ENCODE measurements at regions not wholly inside any gene's neighbourhood (a gene's known extent, or its start where the extent isn't known, plus 50 kb on each side); places are given as distances from the start of the nearest gene placed in this dataset.
"Not testable (repeated sequence)": the region's sequence is repeated elsewhere in the genome, so short reads cannot be mapped to it uniquely, and the experiment has no call there.

DNA sequence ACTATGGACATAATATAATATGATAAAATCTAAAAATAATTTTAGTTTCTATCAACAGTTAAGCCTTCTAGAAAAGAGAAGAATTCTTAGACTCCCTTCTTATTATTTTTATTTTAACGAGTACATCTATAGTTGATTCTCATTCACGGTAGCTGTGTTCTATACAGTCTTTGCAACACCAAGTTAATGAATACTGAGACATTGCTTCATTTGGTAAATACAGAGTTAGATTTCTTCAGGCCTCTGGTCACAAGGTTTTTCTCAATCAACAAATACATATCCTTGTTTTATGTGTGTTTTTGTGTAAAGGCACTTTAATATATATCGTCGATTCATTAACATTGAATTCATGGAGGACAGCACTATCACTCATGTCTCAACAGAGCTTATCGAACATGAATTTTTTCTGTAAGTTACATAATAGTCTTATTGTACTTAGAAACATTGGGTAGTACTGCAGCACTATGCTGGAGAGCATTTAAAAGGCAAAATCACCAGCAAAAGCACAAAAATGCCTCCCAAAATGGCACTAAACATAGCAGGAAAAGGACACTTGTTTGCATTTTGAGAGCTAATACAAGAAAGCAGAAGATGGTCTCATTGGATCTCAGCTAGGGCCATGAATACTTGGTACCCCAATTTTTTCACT, 239.0 kb downstream of the FGF10 start:
- no peak overlapping the region for H2BK5ac ChIP-seq (ENCODE audit: insufficient read length, low read length)
- no peak overlapping the region for H3K4me2 ChIP-seq (ENCODE audit: insufficient read depth, insufficient read length, low read length)
- H3T11ph ChIP-seq (ENCODE audit: low read length): no peak overlapping the region
- Mint-ChIP-seq H3K27ac (no peak overlapping the region), H3K9me3 (peaks cover 6 to 13% of the 10 kb centered on the region in 2 experiments), H3K4me3 (no peak overlapping the region), H3K36me3 (ENCODE audit: insufficient read depth in 1 of 3, low read depth in 3 of 3) (peaks cover 2 to 10% (median 9%) of the 10 kb centered on the region in 3 experiments; a peak in 3 of 7 replicates), H3K4me1 (peaks cover 10 to 16% of the 10 kb centered on the region in 2 experiments), H3K27me3 (ENCODE audit: low read depth) (no peaks in the 10 kb centered on the region)
- no peak overlapping the region for H3K18ac ChIP-seq (ENCODE audit: insufficient read length, low read depth, low read length)
- no peak overlapping the region for H4K8ac ChIP-seq (replicated peaks; ENCODE audit: insufficient read length, low read depth, low read length)
- H3K23me2 ChIP-seq (ENCODE audit: insufficient read length, low read depth, low read length, poor library complexity, severe bottlenecking): no peaks in the 10 kb centered on the region
- H3K14ac ChIP-seq (ENCODE audit: insufficient read depth, low read length): no peak overlapping the region
- H4K91ac ChIP-seq (ENCODE audit: insufficient read length, low read depth, low read length): no peak overlapping the region
- H3K79me1 ChIP-seq (ENCODE audit: insufficient read depth, low read depth, low read length, poor library complexity, severe bottlenecking): no peaks in the 10 kb centered on the region
- no peak overlapping the region for H3K27ac ChIP-seq (ENCODE audit: insufficient read length, low read depth, low read length)
- H3K9me3 ChIP-seq (ENCODE audit: control insufficient read depth, low read depth, low read length): no peaks in the 10 kb centered on the region
- TF ChIP-seq, protein P1, sequence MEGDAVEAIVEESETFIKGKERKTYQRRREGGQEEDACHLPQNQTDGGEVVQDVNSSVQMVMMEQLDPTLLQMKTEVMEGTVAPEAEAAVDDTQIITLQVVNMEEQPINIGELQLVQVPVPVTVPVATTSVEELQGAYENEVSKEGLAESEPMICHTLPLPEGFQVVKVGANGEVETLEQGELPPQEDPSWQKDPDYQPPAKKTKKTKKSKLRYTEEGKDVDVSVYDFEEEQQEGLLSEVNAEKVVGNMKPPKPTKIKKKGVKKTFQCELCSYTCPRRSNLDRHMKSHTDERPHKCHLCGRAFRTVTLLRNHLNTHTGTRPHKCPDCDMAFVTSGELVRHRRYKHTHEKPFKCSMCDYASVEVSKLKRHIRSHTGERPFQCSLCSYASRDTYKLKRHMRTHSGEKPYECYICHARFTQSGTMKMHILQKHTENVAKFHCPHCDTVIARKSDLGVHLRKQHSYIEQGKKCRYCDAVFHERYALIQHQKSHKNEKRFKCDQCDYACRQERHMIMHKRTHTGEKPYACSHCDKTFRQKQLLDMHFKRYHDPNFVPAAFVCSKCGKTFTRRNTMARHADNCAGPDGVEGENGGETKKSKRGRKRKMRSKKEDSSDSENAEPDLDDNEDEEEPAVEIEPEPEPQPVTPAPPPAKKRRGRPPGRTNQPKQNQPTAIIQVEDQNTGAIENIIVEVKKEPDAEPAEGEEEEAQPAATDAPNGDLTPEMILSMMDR (conservative IDR thresholded peaks at IDR 0.05): no peak
- no peaks in the 10 kb centered on the region for H4K20me1 ChIP-seq (ENCODE audit: control insufficient read depth, insufficient read depth, insufficient read length)
- no peak for DNase-seq
- no peak overlapping the region for H3K4ac ChIP-seq (ENCODE audit: low read depth, low read length)
- H4K5ac ChIP-seq (ENCODE audit: insufficient read length, low read depth, low read length): no peak overlapping the region
- no peak overlapping the region for H3K23ac ChIP-seq (ENCODE audit: insufficient read length, low read depth, low read length)
- H3K79me2 ChIP-seq (ENCODE audit: insufficient read depth, low read length): no peaks in the 10 kb centered on the region
- no peak overlapping the region for H2BK12ac ChIP-seq (ENCODE audit: insufficient read length, low read depth, low read length)
- H2BK120ac ChIP-seq (ENCODE audit: low read depth, low read length, poor library complexity, severe bottlenecking): no peak overlapping the region
- no peaks in the 10 kb centered on the region for H3K4me1 ChIP-seq (ENCODE audit: insufficient read depth, low read length)
- no peak overlapping the region for H3K56ac ChIP-seq (ENCODE audit: insufficient read length, low read depth, low read length)
- H3K9ac ChIP-seq (ENCODE audit: extremely low read depth, insufficient read length, low read length): no peak overlapping the region
- H2BK20ac ChIP-seq (ENCODE audit: low read depth, low read length, poor library complexity, severe bottlenecking): no peak overlapping the region
- H2BK15ac ChIP-seq (ENCODE audit: low read depth, low read length): no peak overlapping the region
- no peak overlapping the region for H2AFZ ChIP-seq (ENCODE audit: low read length)
- no peak overlapping the region for H2AK5ac ChIP-seq (ENCODE audit: insufficient read length, low read length)
- no CpG with 5 or more reads among the region's 5 CpGs for WGBS (ENCODE audit: extremely low coverage, insufficient read length, low lambda C conversion rate)
- H3K27me3 ChIP-seq (ENCODE audit: insufficient read depth, low read length): no peaks in the 10 kb centered on the region

DNA sequence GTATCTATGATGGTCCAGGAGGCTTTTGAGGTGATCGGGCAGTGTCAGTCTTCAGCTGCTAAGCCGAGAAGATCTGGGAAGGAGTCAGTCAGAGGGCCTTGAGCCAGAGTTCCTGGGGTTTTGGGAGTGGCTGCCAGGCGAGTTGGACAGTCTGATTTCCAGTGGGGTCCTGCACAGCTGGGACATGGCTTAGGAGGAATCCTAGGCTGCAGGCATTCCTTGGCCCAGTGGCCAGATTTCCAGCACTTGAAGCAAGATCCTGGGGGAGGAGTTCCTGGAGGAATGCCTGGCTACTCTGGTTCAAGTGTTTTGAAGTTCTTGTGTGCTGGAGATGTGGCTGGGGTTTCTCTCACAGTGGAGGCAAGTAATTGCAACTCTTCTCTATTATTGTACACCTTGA, 271.3 kb downstream of the FGF10 start:
- H3K27ac ChIP-seq (ENCODE audit: insufficient read length, low read depth, low read length); H2BK20ac ChIP-seq (ENCODE audit: low read depth, low read length, poor library complexity, severe bottlenecking); H3K4ac ChIP-seq (ENCODE audit: low read depth, low read length); H3K79me2 ChIP-seq (ENCODE audit: insufficient read depth, low read length); H3K9ac ChIP-seq (ENCODE audit: extremely low read depth, insufficient read length, low read length); H3K4me3 Mint-ChIP-seq; H3K27me3 ChIP-seq (ENCODE audit: insufficient read depth, low read length); H4K91ac ChIP-seq (ENCODE audit: insufficient read length, low read depth, low read length); H3K23me2 ChIP-seq (ENCODE audit: insufficient read length, low read depth, low read length, poor library complexity, severe bottlenecking); H3K27ac Mint-ChIP-seq; DNase-seq; H2BK12ac ChIP-seq (ENCODE audit: insufficient read length, low read depth, low read length); H3K9me3 Mint-ChIP-seq; H2AK5ac ChIP-seq (ENCODE audit: insufficient read length, low read length); H3K36me3 Mint-ChIP-seq (ENCODE audit: insufficient read depth in 1 of 3, low read depth in 3 of 3); H4K20me1 ChIP-seq (ENCODE audit: control insufficient read depth, insufficient read depth, insufficient read length); H3T11ph ChIP-seq (ENCODE audit: low read length); H3K27me3 Mint-ChIP-seq (ENCODE audit: low read depth); H2BK120ac ChIP-seq (ENCODE audit: low read depth, low read length, poor library complexity, severe bottlenecking); H3K56ac ChIP-seq (ENCODE audit: insufficient read length, low read depth, low read length); H2BK15ac ChIP-seq (ENCODE audit: low read depth, low read length); H2BK5ac ChIP-seq (ENCODE audit: insufficient read length, low read length); H3K79me1 ChIP-seq (ENCODE audit: insufficient read depth, low read depth, low read length, poor library complexity, severe bottlenecking); H4K5ac ChIP-seq (ENCODE audit: insufficient read length, low read depth, low read length); H3K18ac ChIP-seq (ENCODE audit: insufficient read length, low read depth, low read length); H3K4me1 ChIP-seq (ENCODE audit: insufficient read depth, low read length); H3K4me1 Mint-ChIP-seq; H4K8ac ChIP-seq (replicated peaks; ENCODE audit: insufficient read length, low read depth, low read length); H3K14ac ChIP-seq (ENCODE audit: insufficient read depth, low read length); H3K23ac ChIP-seq (ENCODE audit: insufficient read length, low read depth, low read length); H3K9me3 ChIP-seq (ENCODE audit: control insufficient read depth, low read depth, low read length); H2AFZ ChIP-seq (ENCODE audit: low read length); H3K4me2 ChIP-seq (ENCODE audit: insufficient read depth, insufficient read length, low read length): not testable (repeated sequence)
- WGBS (ENCODE audit: extremely low coverage, insufficient read length, low lambda C conversion rate): no CpG with 5 or more reads among the region's 3 CpGs

All from H9 (cell line).